Right ventricle myocardium superior (tissue), 1 donor: ENCODE measurements at regions not wholly inside any gene's neighbourhood (a gene's known extent, or its start where the extent isn't known, plus 50 kb on each side); places are given as distances from the start of the nearest gene placed in this dataset.

Source experiments
- ATAC-seq: fragments of 200-7000 bp; cut with Tn5 transposase; one replicate; pipeline ENCODE4 v1.9.1; 2020; ENCODE audit warnings: mild to moderate bottlenecking; ENCODE audit not compliant: poor library complexity
- DNase-seq: peaks from one replicate; pipeline ENCODE4 v3.0.0-alpha.2; 2020
- intact Hi-C: fragments of 100-400 bp; cut with DNase I; formaldehyde crosslinking; loops from one replicate; pipeline ENCODE4 v1.11.2; 2022
- donor health status: DM: no; HTN: yes; CAD: no; lungs with severe emphysema.

DNA sequence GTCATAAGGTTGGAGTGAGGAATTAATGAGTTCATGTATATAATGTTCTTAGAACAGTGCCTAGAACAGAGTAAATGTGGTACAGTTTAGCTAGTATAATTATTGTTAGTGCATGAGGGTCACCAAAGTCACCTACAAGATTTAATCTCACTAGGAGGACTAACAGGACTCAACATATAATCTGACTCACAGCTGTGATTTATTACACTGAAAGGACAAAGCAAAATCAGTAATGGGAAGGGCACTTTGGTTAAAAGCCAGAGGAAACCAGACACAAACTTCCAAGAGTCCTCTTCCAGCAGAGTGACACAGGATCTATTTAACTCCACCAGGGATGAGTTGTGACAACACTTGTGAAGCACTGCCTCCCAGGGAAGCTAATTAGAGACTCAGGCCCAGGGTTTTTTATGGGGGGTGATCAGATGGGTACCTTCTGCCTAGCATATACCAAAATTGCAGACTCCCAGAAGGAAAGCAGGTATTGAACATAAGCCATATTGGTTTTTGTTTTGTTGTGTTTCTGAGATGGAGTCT, 341.2 kb upstream of the DACH1 start:
- DNase-seq (no peak), ATAC-seq (no peak)
- intact Hi-C loops = no loop called here

DNA sequence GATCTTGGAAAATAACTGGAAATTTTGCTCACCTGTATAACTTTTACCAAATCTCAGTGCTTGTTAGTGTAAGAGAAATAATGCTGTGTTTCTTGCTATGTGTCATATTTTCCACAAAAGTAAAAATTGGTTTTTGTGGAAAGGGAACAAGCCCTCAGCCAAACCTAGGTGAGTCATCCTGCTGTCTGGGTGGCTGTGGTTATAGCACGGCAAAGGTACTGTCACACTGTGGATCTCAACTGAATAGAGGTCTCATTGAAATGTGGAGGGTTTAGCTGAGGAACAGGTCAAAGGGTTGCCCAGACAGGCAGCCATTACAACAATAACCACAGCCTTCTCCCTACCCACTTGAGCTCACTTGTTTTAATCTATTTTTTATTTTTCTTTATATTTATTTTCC, 338.8 kb upstream of the DACH1 start:
- intact Hi-C loops = no loop called here
- ATAC-seq (no peak), DNase-seq (no peak)

DNA sequence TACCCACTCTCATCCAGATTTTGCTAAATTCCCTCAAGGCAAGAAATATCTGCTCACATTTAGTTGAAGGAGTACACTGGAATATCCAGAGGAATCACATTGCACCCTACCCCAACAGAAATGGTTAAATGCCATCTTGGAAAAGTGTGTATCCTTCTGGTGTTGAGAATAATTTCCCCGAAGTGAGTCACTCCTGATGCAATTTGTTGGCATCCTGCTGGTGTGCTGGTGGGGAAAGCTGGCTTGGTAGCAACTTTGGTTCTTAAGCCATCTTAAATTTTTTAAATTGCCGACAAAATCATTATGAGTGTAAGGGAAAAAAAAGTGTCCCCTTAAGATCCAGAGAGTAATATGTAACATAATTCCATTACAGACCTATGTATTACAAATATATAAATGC, 337.3 kb upstream of the DACH1 start:
- intact Hi-C loops = no loop called here
- ATAC-seq = no peak
- no peak for DNase-seq

DNA sequence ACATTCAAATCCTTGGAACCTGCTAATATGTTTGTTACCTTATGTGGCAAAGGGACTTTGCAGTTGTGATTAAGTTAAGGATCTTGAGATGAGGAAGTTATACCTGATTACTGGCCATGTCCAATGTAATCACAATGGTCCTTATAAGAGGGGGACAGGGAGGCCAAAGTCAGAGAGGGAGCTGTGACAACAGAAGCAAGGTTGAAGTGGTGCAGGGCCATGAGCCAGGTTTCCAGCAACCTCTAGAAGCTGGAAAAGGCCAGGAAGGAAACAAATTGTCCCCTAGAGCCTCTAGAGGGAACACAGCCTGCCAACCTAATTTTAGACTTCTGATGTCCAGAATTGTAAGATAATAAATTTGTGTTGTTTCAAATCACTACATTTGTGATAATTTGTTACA, 334.7 kb upstream of the DACH1 start:
- no peak for ATAC-seq

DNA sequence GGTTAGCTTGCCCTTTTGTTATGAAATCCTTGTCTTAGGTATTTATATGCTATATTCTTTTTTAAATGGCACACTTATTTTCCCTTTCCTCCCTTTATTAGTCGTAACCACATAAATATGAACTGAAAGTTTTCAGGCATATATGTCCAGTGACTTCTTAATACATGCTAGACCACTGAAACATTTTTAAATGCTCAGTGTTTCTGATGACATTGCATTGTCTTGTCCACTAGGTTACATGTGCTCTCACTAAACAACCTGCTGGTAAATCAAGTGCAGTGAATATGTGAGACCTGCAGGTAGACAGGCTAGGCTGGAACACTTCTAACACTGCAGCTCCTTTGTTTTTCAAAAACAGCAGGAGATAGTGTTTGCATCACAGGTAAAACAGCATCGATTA, 332.6 kb upstream of the DACH1 start:
- DNase-seq = no peak
- intact Hi-C loops = no loop called here
- no peak for ATAC-seq

More for the DNA sequence above, 334.7 kb upstream of the DACH1 start:
- DNase-seq = no peak
- intact Hi-C loops = no loop called here

DNA sequence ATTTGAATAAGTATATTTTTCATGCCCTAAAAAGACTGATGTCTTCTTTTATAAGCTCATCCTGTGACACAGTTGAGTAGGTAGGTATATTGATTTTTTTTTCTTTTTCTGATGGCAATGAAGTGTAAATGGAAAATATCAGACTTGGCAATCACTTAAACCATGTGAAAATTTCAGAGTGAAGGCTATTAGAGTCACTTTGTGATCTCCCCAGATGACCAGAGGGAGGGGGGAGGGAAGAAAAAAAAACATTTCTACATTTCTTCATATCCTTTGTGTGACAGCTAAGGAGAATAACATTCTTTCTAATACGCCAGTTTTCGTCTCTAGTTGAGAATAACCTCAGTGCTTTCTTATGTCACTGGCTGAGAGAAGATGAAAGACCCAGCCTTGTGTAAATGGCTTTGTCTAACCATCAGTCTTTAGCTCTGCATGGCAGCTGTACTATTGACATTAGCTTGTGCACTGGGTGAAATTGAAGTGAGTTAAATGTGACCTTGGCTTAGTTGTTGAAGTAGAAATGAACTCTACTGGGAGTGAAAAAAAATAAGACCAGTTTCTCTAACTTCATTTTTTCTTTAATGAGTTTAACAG, 332.1 kb upstream of the DACH1 start:
- no peak for DNase-seq
- intact Hi-C loops = no loop called here
- ATAC-seq = no peak

DNA sequence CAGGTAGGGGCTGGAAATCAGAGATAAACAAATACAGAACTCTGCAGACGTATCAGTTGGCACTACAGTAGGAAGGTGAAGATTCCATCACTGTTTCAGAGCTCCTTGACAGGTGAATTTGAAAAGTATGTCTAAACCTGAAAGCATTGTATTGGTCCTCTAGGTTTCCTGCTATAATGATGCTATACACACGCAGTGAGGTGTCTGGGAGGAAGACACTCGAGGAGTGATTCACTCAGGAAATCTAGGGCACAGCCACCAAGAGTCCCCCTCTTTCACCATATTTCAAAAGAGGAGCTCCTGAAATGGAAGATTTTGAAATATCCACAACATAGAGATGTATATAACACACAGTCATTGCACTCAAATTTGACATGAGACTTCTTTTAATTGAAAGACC, 331.0 kb upstream of the DACH1 start:
- DNase-seq = no peak
- intact Hi-C loops = no loop called here
- no peak for ATAC-seq

DNA sequence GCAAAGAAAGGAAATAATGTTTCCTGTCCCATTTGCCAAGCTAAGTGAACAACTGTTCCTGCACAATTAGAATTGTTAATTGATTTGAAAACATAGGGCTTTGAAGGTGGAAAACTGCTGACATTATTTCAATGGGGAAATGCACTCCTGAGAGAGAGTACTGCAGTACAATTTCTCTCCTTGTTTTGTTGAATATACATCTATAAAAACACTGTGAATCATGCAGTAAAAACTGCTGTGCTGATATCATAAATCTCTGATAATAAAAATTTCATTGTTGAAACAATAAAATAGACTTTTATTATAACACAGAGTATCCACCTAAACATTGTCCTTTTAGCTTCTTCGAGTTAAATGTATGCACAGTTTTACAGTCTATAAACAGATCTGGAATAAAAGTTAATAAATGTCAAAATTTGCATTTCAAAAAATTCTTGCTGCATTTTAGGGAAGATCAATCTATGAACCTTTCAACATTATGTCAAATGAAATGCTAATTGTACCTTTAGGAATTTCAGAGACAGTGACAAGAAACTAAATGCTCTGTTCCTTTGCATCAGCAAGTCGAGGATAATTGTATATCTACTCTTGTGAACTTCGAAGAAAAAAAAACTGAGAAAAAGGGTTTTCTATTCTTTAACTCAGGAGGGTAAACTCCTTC, 328.2 kb upstream of the DACH1 start:
- no peak for DNase-seq
- no peak for ATAC-seq
- intact Hi-C loops = no loop called here

DNA sequence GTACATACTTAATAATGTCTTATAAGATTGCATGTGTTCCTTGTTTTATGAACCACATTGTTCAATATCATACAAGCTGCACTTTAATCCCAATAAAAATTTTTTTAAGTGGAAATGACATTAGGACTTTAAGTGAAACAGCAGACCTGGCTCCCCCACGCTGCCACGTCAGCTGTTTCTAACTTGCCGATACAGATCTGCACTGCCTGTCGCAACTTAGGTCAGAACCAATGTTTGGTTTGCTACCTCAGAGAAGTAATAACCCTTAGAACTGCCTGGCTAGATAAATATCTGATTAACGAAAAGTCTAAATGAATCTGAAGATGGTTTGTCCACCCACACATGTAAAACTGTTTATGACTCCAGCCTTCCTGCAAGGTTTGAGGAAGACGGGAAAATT, 327.5 kb upstream of the DACH1 start:
- no peak for ATAC-seq
- DNase-seq = no peak
- intact Hi-C loops = no loop called here

DNA sequence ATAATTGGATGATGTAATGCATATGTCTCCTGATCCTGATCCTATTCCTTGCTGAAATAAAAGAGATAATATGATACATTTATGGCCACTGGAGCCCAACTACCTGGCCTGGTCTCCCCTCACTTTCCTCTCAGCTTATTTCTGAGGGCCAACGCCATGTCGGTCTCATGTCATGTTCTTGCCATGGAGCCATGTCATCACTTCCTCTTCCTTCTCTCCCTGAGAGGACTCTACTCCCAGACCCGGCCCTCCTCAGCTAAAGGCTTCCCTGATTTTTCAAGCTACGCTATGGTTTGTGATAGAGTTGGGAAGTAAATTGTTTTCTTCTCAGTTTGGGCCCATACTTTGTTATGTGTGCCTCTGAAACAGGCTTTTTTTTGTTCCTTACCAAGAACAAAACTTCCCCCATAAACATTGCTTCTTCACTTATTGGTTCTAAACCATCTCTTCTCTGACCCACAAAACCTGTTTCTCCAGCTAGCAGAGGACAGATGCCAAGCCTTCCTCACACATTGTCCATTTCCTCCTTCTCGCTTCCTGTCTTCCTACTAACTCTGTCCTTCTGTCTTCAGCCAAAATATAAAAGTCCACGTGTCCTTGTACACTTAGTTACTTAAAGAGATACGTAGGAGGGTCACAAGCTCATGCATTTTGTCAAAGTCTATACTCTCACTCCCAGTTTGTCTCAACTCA, 319.9 kb upstream of the DACH1 start:
- no peak for DNase-seq
- ATAC-seq = no peak
- intact Hi-C loops = no loop called here

DNA sequence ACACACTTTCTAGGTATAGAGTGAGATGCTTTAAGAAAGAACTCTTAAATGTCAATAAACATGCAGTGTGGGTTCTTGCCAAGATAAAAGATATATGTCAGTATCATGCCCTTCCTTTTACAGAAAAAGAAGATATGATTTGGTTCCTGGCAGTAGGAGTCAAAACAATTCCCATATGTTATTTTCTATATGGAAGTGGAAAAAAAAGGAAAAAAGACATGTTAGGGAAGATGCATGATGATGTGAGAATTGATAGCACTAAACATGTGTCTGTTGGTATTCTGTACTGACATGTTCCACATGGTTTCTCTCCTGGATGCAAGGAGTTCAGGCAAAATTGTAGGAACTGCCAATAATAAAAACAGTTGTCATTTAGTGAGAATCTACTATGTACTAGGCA, 318.8 kb upstream of the DACH1 start:
- no peak for DNase-seq
- intact Hi-C loops = no loop called here
- ATAC-seq = no peak

DNA sequence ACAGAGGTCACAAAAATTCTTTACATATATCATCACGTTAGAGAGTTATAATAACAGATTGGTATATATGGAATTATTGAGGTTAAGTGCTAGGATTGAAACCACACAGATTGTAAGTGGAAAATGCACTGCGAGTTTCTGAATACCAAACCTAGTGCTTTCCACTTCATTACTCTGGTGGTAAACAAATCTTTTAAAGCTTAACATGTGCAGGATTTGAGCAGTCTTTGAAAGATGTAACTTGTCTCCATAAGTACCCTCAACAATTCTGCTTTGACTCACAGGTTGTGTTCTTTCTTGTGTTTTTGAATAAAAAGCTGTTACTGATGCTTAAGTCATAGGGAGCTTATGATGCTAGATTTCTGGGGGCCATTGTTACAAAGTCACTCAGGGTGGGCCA, 314.7 kb upstream of the DACH1 start:
- intact Hi-C loops = no loop called here
- ATAC-seq (no peak), DNase-seq (no peak)

DNA sequence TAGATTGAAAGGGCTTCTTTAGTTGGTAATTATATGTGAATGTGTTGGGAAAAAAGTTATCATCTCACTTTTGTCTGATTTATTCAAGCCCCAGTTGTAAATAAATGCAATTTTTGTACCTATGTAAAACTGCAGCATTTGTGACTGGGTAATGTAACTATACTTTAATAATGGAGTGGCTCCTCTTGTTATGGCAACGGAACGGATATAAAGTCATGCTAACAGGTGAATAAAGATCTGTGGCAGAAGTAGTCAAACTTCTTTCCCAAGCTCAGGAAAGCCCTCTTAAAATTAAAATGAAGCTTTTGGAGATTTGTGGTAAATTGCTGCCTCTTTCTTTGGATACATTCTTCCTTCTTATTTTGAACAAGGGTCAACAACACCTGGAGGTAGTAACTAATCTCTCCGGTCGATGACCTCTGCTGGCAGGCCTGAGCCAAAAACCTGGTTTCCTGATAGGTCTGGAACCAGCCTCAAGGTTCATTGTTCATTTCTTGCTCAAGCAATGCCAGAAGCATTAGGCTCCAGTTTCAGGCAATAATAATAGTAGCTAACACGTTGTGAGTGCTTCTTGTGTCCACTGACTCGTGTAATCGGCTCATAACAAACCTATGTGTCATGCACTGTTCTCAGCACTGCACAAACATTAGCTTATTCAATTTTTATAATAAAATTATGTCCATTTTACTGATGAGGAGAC, 313.4 kb upstream of the DACH1 start:
- intact Hi-C loops = no loop called here
- no peak for ATAC-seq
- no peak for DNase-seq

DNA sequence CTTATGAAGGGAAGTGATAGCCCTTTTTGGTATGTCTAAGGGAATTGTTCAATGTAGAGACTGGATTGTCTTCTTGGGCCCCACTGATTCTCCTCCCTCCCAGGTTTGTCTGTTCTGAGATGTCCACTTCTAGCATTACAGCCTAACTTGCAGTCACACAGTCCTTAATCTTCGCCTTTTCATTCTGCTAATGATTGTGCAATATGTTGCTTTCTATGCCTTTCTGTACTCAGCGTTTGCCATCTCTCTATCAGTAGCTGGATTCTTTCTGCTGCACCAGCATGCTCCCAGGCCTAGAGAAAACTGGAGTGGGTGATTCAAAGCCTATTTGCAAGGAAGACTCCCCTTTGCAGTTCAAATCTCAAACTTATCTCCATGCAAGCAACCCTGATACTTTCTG, 307.5 kb upstream of the DACH1 start:
- no peak for DNase-seq
- intact Hi-C loops = no loop called here
- no peak for ATAC-seq

DNA sequence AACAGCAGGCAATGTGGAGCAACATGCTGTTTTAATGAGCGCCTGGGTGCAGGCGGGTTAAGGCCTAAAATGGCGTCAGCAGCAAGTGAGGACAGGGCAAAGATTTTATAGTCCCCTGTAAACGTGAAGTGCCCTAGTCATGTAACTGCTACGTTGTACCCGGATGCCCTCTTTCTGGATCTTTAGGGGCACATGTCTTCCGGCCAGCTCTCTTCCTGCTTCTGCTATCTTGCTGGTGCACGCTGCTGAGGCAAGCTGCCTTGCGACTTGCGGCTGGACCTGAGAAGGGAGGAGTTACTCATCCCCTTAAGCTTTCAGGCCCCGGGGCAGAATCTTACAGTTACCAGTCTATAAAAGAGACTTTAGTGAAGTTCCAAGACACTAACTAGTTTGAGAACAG, 303.6 kb upstream of the DACH1 start:
- intact Hi-C loops = no loop called here
- no peak for DNase-seq
- no peak for ATAC-seq

DNA sequence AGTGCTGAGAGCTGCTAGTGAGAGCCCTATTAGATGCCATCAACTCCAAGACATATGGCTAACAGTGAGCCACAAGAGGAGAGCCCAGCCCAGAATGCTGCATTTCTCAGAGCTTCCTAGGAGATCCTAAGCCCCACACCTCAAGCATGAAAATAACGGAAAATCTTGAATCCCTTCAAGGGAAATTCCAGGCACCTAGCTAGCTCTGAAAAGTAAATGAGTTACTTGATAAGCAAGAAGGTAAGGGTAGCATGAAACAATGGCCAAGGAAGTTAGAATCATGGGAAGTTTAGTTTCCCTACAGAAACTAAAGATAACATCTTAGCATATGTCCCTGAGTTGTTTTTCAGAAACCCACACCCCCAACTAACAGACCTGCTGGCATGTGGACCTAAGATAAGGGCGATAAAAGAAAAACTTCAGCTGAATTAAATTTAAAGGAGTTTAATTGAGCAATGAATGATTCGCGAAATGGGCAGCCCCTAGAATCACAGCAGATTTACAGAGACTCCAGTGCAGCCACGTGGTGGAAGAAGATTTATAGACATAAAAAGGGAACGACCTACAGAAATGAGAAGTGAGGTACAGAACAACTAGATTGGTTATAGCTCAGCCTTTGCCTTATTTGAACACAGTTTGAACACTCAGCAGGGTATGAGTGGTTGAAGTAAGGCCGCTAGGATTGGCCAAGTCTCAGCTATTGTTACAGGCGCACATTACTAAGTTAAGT, 301.3 kb upstream of the DACH1 start:
- DNase-seq (no peak), ATAC-seq (no peak)
- intact Hi-C loops = no loop called here

DNA sequence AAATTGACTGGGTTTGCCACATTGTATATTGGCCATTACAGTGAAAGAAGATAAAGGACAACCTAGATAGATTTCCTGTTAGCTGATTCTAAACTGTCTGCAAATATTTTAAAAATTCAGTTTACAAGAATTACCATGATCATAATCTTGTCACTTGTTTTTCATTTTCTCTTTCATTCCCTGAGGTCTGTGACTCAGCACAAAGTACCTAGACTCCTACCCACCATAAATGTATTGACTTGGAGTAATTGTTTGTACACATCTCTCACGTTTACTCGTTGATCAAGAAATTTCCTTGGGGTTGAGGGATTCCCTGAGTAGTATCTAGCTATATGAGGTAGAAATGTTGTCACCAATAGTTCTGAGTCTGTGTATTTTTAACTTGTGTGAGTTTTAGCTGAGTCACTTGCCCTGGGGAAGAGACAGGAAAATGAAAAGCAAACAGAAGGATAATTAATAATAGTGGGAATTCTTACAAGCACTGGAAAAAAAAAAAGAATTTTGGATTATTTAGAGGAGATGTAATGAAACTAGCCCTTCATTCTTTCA, 299.2 kb upstream of the DACH1 start:
- DNase-seq (no peak), ATAC-seq (no peak)
- intact Hi-C loops = no loop called here

DNA sequence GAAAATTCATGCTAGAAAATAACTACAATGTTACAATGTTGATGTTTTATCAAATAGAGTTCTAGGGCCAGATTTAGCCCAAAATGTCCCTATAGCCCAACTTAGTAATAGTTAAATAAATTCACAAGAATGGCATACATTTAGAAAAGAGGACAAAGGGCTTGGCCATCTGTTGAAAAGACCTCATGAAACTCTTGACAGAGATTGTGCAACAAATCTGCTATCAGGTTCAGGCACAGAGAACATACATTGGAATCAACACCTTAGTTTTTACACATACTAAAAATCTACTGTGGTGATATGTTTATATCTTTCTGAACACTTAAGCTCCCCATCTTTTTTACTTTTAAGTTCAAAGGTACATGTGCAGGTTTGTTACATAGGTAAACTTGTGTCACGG, 298.3 kb upstream of the DACH1 start:
- DNase-seq = no peak
- ATAC-seq = no peak

DNA sequence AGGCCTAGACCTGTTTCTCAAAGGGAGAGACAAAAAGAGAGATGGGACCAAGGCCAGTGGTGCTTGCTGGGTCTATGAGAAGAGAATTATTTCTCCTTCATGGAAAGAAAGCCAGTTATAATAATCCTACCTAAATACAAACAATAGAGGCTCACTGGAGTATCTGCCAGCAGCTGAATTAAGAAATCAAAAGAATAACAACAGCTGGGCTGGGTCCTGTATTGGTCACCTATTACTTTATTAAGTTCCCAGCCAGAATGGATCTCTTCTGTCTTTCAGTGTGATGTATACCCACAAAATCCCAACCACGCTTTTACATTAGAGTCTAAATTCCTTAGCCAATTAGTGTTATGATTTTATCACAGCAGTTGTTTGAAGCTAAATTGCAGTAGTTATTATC, 297.8 kb upstream of the DACH1 start:
- DNase-seq (no peak), ATAC-seq (no peak)
- intact Hi-C loops = no loop called here

More for the DNA sequence above, 298.3 kb upstream of the DACH1 start:
- intact Hi-C loops = no loop called here
